Left ventricle myocardium superior (tissue), 1 donor: ENCODE measurements at regions not wholly inside any gene's neighbourhood (a gene's known extent, or its start where the extent isn't known, plus 50 kb on each side); places are given as distances from the start of the nearest gene placed in this dataset.
A peak's percentile ranks its signal among the peaks of the same experiment; 100 is the strongest.
"Not testable (repeated sequence)": the region's sequence is repeated elsewhere in the genome, so short reads cannot be mapped to it uniquely, and the experiment has no call there.

Experiments
- ATAC-seq: fragments of 200-7000 bp; cut with Tn5 transposase; one replicate; pipeline ENCODE4 v1.9.1; 2020; ENCODE audit warnings: mild to moderate bottlenecking, moderate library complexity
- DNase-seq: peaks from one replicate; pipeline ENCODE4 v3.0.0-alpha.2; 2020
- intact Hi-C: fragments of 100-400 bp; cut with micrococcal nuclease; formaldehyde crosslinking; loops from one replicate; pipeline ENCODE4 v1.11.0; 2022
- donor health status: DM: no; HTN: yes; CAD: no; lungs with severe emphysema.

DNA sequence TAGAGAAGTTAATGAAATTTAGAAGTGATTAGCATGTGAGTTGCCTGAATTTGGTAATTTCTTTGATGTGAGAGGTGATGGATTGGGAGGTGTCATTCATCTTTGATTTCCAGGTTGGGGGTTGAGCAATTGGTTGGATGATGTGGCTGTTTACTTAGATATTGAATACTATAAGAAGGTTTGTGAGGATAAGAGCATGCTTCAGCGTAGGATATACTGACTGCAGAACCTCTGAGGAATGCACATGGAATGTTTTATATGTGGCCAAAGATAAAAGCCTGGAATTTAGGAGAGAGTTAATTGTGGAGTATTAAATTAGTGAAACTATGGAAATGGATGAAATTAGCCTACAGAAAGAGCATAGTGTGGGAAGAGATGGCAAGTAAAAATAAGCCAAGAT, 165.4 kb upstream of the MAD2L1 start:
- DNase-seq (no peak), ATAC-seq (no peak)
- intact Hi-C loops: no loop called here

- DNase-seq: no peak
- intact Hi-C loops: no loop called here
- ATAC-seq: no peak
Observed at GRCh38 chr4:120228086-120228485, 161.4 kb upstream of the MAD2L1 start.

GRCh38 chr4:120227554-120227953, 160.9 kb upstream of the MAD2L1 start:
- ATAC-seq: no peak
- intact Hi-C loops: no loop called here

DNA sequence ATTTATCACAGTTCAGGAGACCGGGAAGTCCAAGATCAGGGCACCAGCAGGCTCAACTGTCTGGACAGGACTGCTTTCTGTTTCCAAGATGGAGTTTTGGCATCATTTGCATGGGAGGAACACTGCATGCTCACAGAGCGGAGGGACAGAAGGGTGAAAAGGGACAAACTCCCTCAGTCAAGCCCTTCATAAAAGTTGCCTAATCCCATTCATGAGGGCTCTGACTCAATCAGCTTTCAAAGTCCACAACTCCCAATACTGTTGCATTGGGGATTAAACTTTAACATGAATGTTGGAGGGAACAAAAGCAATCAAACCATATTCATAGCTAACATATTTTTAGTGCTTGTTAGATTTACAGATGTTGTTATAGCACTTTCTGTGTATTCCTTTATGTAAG, 158.9 kb upstream of the MAD2L1 start:
- no peak for DNase-seq
- ATAC-seq: no peak
- intact Hi-C loops: no loop called here

More at GRCh38 chr4:120227554-120227953, 160.9 kb upstream of the MAD2L1 start:
- no peak for DNase-seq

- no peak for ATAC-seq
Observed at GRCh38 chr4:120218981-120219380, 152.3 kb upstream of the MAD2L1 start.

DNA sequence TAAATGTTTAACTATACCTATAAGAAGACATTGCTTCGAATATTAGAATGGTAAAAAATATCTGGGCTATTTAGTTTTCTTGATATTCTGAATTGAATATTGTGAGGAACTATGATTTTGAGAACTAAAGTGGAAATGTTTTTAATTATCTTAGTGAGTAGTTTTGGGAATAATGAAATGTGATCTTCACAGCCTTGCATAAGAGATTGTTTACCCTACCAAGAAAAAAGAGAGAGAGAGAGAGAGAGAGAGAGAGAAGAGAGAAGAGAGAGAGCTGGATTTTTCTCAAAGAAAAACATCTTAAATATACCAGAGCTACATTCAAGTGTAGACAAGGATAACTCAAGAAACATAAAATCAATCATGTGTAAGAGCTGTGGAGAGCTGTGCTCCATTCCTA, 148.7 kb upstream of the MAD2L1 start:
- ATAC-seq (no peak), DNase-seq (no peak)
- intact Hi-C loops: no loop called here

More at GRCh38 chr4:120218981-120219380, 152.3 kb upstream of the MAD2L1 start:
- DNase-seq: no peak
- intact Hi-C loops: no loop called here

- DNase-seq: no peak
- intact Hi-C loops: no loop called here
Observed at GRCh38 chr4:120211408-120212015, 144.9 kb upstream of the MAD2L1 start.

DNA sequence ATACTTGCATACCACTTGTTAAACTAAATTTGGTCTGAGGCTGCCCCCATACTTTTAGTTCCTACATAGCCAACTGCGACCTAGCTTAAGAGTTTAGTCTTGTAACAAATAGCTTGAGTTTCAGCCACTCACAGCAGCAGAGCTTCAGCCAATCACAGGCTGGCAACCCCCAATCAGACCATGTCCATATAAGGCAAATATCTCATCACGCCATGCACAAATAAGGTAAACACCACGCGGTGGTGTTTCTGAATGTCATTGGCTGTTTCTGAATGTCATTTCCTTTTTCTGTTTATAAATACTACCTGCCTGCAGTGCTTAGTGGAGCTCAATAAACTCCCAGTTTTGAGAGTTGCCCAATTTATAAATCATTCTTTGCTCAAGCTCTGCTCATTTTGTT, 143.1 kb upstream of the MAD2L1 start:
- ATAC-seq (no peak), DNase-seq (no peak)
- intact Hi-C loops: no loop called here

More at GRCh38 chr4:120211408-120212015, 144.9 kb upstream of the MAD2L1 start:
- ATAC-seq: no peak

DNA sequence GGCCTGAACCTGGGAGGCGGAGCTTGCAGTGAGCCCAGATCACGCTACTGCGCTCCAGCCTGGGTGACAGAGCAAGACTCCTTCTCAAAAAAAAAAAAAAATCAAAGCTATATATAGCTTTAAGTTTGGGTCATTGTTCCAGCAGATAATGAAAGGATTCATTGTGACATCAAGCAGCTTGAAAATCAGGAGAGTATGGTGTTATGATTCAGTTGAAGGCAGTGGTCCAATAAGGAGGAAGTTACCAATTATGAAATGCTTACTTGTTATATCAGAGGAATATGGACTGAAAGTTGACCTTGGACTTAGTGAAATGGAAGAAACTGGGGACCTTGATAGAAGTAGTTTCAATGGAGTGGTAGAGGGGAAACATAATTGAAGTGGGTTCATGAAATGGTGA, 140.4 kb upstream of the MAD2L1 start:
- intact Hi-C loops: no loop called here
- DNase-seq (no peak), ATAC-seq (no peak)

DNA sequence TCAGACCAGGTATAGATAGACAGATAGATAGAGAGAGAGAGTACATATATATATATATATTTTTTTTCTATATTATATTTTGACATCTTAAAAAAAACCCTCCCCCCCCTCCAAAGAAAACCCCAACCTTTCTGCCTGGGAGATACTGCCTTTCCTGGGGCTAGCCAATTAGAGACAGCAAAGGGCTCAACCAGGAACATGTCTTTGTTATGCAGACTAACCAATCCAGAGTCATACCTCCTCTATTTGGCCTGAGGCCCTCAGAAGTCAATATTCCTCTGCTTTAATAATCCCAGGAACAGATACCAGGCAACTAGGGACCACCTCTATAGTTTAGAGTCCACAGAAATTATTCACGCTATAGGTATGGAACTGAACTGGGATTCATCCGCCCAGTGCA, 135.6 kb upstream of the MAD2L1 start:
- intact Hi-C loops: no loop called here

DNA sequence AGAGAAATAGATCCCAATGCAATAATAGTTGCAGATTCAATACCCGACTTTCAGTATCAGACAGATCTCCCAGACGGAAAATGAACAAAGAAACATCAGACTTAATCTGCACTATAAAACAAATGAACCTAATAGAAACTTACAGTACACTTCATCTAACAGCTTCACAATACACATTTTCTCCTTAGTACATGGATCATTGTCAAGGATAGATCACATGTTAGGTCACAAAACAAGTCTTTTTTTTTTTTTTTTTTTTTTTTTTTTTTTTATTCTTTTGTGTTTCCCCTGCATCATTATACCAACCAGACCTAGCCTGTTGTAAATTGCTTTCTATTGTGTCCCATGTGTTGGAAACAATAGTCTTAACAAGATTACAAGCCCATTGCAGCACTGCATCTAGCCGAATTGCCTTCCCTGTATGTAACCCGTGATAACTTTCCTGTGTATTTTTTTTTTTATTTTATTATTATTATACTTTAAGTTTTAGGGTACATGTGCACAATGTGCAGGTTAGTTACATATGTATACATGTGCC, 134.0 kb upstream of the MAD2L1 start:
- ATAC-seq, intact Hi-C loops, DNase-seq: not testable (repeated sequence)

More for the DNA sequence above, 135.6 kb upstream of the MAD2L1 start:
- DNase-seq (no peak), ATAC-seq (no peak)

DNA sequence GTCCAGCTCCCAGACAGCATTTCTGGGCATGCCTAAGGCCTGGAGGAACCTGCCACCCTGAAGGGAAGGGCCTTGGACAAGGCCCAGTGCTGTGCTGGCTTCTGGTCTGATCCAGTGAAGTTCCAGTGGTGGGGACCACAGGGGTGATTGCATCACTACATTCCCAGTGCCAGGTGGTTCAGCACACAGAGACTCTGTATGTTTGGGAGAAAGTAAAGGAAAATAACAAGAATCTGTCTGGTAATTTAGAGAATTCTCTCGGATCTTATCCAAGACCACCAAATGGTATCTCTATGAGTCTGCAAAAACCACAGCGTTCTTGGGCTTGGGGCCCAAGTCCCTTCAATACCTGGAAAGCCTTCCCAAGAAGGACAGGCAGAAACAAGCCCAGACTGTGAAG, 131.8 kb upstream of the MAD2L1 start:
- intact Hi-C loops: no loop called here
- no peak for ATAC-seq
- DNase-seq: no peak

DNA sequence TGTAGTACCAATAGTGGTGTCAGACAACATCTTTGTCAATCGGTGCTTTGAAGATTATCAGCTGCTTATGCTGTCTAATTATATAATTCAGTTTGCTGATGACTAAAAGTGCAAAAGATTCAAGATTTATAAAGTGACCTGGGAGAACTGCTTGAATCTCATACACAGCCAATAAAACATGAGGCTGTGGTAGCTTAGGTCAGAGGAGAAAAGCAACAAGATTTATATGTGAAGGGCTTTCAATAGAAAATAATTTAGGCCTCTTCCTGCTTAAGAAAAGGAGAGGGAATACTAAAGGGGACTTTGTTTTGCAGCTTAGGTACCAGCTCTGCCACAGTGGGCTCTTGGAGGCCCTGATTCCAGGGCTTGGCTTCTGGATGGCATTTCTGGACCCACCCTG, 111.0 kb upstream of the MAD2L1 start:
- ATAC-seq (no peak), DNase-seq (no peak)
- intact Hi-C loops: no loop called here

DNA sequence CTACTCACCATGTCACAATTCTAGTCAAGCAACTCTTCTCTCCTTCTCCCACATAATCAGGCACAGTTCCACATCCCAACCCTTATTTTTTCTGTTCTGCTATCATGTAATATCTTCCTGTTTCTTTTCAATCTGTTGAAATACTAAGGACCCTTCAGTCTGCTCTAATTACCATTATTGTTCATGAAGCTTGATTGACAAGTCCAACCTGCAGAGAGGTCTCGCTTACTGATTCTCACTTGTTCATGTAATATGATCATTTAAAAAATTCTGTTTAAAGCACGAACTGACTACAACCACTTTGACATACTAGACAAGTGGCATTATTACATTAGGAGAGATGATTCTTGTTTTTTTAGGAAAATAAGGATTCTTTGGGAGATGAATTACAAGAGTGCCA, 108.6 kb upstream of the MAD2L1 start:
- intact Hi-C loops: no loop called here
- ATAC-seq (no peak), DNase-seq (no peak)

DNA sequence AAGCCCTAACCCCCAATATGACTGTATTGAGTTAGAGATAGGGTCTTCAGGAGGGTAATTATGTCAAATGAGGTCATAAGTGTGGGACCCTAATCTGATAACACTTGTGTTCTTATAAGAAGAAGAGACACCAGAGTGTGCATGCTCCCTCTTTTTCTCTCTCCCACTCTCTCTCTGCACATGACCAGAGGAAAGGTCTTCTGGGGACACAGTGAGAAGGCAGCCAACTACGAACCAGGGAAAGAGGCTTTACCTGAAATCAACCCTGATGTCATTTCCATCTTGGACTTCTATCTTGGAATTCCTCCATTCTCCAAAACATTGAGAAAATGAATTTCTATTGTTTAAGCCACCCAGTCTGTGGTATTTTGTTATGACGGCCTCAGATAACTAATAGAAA, 97.2 kb upstream of the MAD2L1 start:
- ATAC-seq: peak; percentile 64
- intact Hi-C loops: no loop called here
- no peak for DNase-seq

DNA sequence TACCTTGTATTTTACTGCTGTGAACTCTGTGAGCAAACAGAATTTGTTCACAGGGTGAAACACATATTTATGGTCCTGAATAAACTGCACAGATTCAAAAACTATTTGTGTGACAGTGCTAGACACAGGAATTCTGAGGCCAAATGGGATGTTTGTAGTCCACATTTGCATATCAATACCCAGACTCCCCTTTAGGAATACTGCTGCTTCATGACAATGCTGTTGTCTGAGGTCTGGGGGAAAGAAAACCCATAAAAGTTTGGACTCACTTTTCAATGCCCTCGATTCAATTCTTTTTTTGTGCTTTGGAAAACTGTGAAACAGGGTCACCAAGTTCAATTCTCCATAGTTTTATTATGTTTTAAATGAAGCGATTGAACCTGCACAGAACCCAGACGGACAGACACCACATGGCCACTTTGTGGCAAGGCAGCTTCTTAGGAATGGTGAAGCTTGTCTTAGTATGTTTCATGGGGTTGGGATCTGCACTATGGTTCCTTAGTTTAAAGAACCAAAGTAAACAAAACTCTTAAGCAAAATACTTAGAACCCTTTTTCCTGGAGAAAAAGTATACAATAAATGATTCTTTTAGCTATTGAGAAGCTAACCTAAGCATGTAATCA, 92.3 kb upstream of the MAD2L1 start:
- no peak for ATAC-seq
- intact Hi-C loops: loop anchor here (10.0 kb wide), 1 partner anchor 1096 kb away; no protein-coding TSS in a partner anchor
- DNase-seq: no peak

- no peak for DNase-seq
- ATAC-seq: no peak
- intact Hi-C loops: loop anchor here (10.0 kb wide), 1 partner anchor 1097 kb away; no protein-coding TSS in a partner anchor
Observed at GRCh38 chr4:120158046-120158445, 91.4 kb upstream of the MAD2L1 start.

GRCh38 chr4:120156120-120156718, 89.6 kb upstream of the MAD2L1 start:
- intact Hi-C loops: loop anchor here (2.0 to 10.0 kb wide), 2 partner anchors 941 to 1099 kb away; no protein-coding TSS in a partner anchor
- ATAC-seq (no peak), DNase-seq (no peak)

DNA sequence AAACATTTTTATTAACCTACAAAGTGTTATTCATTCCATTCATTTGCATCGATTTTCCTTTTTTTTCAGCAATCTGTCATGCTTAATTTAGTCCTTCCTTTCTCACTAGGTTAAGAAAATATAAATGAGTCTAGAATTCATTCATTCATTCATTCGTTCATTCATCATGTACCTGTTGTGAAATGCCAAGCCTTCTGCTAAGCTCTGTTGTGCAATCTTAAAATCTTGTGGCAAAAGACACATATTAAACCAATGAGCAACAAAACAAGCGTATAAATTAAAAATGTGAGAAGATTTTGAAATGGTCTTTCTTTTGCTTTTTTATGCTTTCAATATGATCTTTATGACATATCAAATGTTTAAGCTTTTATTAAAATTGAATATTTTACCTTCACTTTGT, 88.6 kb upstream of the MAD2L1 start:
- ATAC-seq (no peak), DNase-seq (no peak)
- intact Hi-C loops: loop anchor here (10.0 kb wide), 1 partner anchor 1100 kb away; no protein-coding TSS in a partner anchor

DNA sequence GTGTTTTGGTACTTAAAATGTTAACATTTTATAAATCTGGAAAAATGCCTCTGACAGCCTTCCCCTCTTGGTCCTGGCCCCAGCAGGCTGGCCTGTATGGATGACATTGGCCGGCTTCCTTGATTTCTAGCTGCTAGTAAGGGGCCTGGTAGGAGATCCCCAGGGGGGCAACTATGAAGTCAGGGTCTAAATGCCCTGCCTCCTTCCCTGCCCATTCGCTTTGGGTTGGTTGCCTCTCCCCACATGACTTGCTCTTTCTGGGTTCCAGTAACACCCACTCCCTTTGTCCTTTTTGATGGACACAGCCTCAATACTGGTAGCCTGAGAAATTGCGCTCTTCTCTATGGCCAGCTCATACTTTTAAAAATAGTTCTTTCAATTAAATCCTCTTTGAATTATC, 78.0 kb upstream of the MAD2L1 start:
- no peak for ATAC-seq
- intact Hi-C loops: no loop called here
- no peak for DNase-seq
